Right atrium auricular region (tissue), 2 donors: ENCODE measurements at regions not wholly inside any gene's neighbourhood (a gene's known extent, or its start where the extent isn't known, plus 50 kb on each side); places are given as distances from the start of the nearest gene placed in this dataset.
"Not testable (repeated sequence)": the region's sequence is repeated elsewhere in the genome, so short reads cannot be mapped to it uniquely, and the experiment has no call there.

Experiments
- DNase-seq: peaks from one replicate; pipeline ENCODE4 v3.0.0-alpha.2; 2019; ENCODE audit warnings: low spot score
- H3K27ac ChIP-seq, 2 donors: fragments of 200-600 bp; sonication (generic); 1 replicate in 1 of 2; 2 replicates in 1 of 2; pipeline ENCODE4 v1.5.1; 2016 to 2019
- H3K27me3 ChIP-seq, 2 donors: fragments of 200-600 bp; sonication (generic); one replicate each; pipeline versions ENCODE4 v1.5.1 to v1.6.0; 2017 to 2019
- H3K36me3 ChIP-seq: fragments of 200-600 bp; sonication (generic); one replicate; pipeline ENCODE4 v1.5.1; 2016
- H3K4me1 ChIP-seq, 2 donors: fragments of 200-600 bp; sonication (generic); one replicate each; pipeline versions ENCODE4 v1.5.1 to v1.6.0; 2017 to 2019
- H3K4me3 ChIP-seq, 2 donors: fragments of 200-600 bp; sonication (generic); 1 replicate in 1 of 2; 2 replicates in 1 of 2; pipeline ENCODE4 v1.5.1; 2017 to 2019; ENCODE audit warnings: mild to moderate bottlenecking in 1 of 2, moderate library complexity in 1 of 2
- H3K9me3 ChIP-seq, 2 donors: fragments of 200-600 bp; sonication (generic); one replicate each; pipeline ENCODE4 v1.5.1; 2019
- CTCF ChIP-seq, 2 donors: fragments of 200-600 bp; sonication (generic); IDR thresholded peaks; one replicate each; pipeline ENCODE4 v1.5.1; 2019; ENCODE audit warnings: antibody characterized with exemption in 2 of 2

GRCh38 chr3:194879991-194880939 lies 194.6 kb downstream of the FAM43A start:
- peaks cover 0 to 9% of the 10 kb centered on the region in 2 donors for H3K9me3 ChIP-seq
- H3K4me1 ChIP-seq, result peaks cover 0 to 49% of the 10 kb centered on the region in 2 donors
- no peaks in the 10 kb centered on the region for H3K27me3 ChIP-seq
- peak; percentile 81 for DNase-seq
- no peak for TF ChIP-seq CTCF (IDR thresholded peaks at IDR 0.05)
- H3K36me3 ChIP-seq, result no peaks in the 10 kb centered on the region
- peak overlapping the region; percentile 52 to 68 for H3K27ac ChIP-seq
- no peak overlapping the region for H3K4me3 ChIP-seq

- H3K4me1 ChIP-seq, result peaks cover 0 to 49% of the 10 kb centered on the region in 2 donors
- H3K36me3 ChIP-seq, result no peaks in the 10 kb centered on the region
- no peak for TF ChIP-seq CTCF (IDR thresholded peaks at IDR 0.05)
- no peak overlapping the region for H3K4me3 ChIP-seq
- no peaks in the 10 kb centered on the region for H3K27me3 ChIP-seq
- DNase-seq, result peak; percentile 53
- H3K27ac ChIP-seq, result peak overlapping the region; percentile 52 to 68
- peaks cover 0 to 9% of the 10 kb centered on the region in 2 donors for H3K9me3 ChIP-seq
Observed at GRCh38 chr3:194880940-194881925, 195.6 kb downstream of the FAM43A start.

GRCh38 chr3:194884649-194885315 lies 199.1 kb downstream of the FAM43A start:
- Histone ChIP-seq H3K36me3 (no peaks in the 10 kb centered on the region), H3K9me3 (peaks cover 0 to 9% of the 10 kb centered on the region in 2 donors), H3K4me3 (no peak overlapping the region), H3K27me3 (no peaks in the 10 kb centered on the region), H3K27ac (peak overlapping the region in 1 of 2 donors; percentile 10), H3K4me1 (peaks cover 0 to 21% of the 10 kb centered on the region in 2 donors)
- no peak for TF ChIP-seq CTCF (IDR thresholded peaks at IDR 0.05)
- peak; percentile 57 for DNase-seq

GRCh38 chr3:194885766-194886165 lies 200.1 kb downstream of the FAM43A start:
- H3K4me1 ChIP-seq, result peaks cover 0 to 12% of the 10 kb centered on the region in 2 donors
- no peaks in the 10 kb centered on the region for H3K36me3 ChIP-seq
- peaks cover 0 to 9% of the 10 kb centered on the region in 2 donors for H3K9me3 ChIP-seq
- DNase-seq, result peak; percentile 13
- H3K27me3 ChIP-seq, result no peaks in the 10 kb centered on the region
- no peak overlapping the region for H3K27ac ChIP-seq
- no peak for TF ChIP-seq CTCF (IDR thresholded peaks at IDR 0.05)
- no peak overlapping the region for H3K4me3 ChIP-seq

- DNase-seq, result no peak
- H3K27me3 ChIP-seq, result no peaks in the 10 kb centered on the region
- no peaks in the 10 kb centered on the region for H3K36me3 ChIP-seq
- no peak overlapping the region for H3K4me3 ChIP-seq
- peaks cover 0 to 9% of the 10 kb centered on the region in 2 donors for H3K9me3 ChIP-seq
- no peak for TF ChIP-seq CTCF (IDR thresholded peaks at IDR 0.05)
- no peak overlapping the region for H3K27ac ChIP-seq
- H3K4me1 ChIP-seq, result peaks cover 0 to under 1% of the 10 kb centered on the region in 2 donors
Observed at GRCh38 chr3:194886836-194887235, 201.2 kb downstream of the FAM43A start.

GRCh38 chr3:194888062-194888461 lies 202.4 kb downstream of the FAM43A start:
- H3K4me3 ChIP-seq, result not testable (repeated sequence)

More at GRCh38 chr3:194888062-194888461, 202.4 kb downstream of the FAM43A start:
- H3K4me1 ChIP-seq, H3K27ac ChIP-seq, H3K36me3 ChIP-seq, H3K9me3 ChIP-seq, H3K27me3 ChIP-seq: not testable (repeated sequence)
- DNase-seq, result peak; percentile 4
